NCI-H2171 (cell line): ENCODE measurements at regions not wholly inside any gene's neighbourhood (a gene's known extent, or its start where the extent isn't known, plus 50 kb on each side); places are given as distances from the start of the nearest gene placed in this dataset.
"Not testable (repeated sequence)": the region's sequence is repeated elsewhere in the genome, so short reads cannot be mapped to it uniquely, and the experiment has no call there.

ENCODE experiments used
- DNase-seq: peaks from one replicate; lab custom pipeline; 2025; lab: John Stamatoyannopoulos, UW

DNA sequence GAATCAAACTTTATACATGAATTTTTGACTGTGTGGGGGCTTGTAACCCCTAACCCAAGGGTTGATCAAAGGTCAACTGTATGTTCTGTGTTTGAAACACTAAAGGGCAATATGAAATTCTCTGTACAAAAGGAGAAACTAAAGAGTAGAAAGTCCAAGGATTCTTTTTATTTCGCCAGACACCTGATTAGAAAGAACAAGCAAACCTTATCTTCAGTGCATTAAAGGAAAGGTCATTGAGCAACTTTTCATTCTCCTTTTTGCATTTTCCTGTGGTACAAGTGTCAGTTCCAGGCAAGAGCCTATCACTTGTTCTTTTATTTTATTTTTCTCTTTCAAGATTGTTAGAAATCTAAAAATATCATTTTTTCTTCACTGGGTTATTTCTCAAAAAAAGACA lies 430.1 kb upstream of the EPHA3 start:
- DNase-seq: no peak

DNA sequence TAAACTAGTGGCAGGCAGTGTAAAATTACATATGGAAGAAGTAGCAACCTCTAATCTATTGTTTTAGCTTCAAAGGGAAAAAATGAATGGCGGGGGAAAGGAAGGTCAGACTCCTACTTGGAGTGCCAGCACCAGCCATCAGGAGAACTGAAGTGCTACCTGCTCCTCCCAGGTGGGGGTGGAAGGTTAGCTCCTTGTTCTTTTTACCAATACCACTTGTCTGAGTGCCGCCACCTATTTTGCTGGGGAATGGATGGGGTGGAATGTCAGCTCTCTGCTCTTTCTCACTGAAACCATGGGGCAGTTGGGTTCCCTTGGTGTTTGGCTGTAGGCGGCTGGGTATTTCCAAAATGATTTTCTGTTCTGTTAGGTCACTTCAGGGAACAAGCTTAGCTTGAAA lies 428.7 kb upstream of the EPHA3 start:
- no peak for DNase-seq

DNA sequence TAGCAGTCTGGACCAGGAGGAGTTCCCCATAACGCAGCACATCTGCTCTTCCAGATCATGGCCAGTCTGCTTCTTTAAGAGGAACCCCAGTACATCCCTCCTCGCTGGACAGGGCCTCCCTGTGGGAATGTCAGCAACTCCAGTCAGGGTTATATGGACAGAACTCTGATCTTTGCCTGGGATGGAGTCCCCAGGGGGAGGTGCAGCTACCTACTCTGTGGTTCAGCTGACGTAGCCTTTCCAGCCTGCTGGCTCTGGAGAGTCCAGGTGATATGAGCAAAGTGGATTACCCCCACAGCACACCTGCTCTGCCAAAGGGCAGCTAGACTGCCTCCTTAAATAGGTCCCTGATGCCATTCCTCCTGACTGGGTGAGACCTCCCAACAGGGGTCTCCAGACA lies 417.1 kb upstream of the EPHA3 start:
- no peak for DNase-seq

DNA sequence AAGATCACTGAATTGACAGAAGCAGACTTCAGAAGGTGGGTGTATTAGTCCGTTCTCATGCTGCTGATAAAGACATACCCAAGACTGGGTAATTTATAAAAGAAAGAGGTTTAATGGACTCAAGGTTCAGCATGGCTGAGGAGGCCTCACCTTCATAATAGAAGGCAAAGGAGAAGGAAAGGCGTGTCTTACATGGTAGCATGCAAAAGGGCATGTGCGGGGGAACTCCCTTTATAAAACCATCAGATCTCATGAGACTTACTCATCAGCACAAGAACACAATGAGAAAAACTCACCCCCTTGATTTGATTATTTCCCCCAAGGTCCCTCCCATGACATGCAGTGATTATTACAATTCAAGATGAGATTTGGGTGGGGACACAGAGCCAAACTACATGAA lies 416.3 kb upstream of the EPHA3 start:
- no peak for DNase-seq

DNA sequence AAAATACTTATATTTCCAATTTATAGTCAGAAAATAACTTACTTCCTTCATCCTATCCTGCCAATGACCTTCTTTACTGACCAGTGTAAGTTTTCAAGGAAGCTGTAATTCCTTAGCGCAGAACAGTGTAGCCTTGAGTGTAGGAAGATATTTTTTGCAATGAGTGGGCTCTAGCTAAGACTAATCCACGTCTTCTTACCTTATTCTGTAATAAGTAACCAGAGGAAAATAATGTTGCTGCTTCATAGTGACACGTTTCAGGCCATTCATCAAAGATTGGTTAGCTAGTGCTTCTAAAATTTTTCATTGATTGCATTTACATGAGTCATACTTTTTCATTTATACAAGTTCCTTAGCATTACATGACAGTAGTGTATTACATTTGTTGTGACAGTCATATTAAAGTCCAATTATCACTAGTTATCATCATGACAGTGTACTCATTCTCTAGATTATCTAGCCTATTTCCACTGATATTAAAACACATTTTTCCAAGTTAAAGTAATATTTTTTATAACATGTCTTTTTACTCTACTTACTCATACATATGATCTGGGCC lies 403.8 kb upstream of the EPHA3 start:
- no peak for DNase-seq

DNA sequence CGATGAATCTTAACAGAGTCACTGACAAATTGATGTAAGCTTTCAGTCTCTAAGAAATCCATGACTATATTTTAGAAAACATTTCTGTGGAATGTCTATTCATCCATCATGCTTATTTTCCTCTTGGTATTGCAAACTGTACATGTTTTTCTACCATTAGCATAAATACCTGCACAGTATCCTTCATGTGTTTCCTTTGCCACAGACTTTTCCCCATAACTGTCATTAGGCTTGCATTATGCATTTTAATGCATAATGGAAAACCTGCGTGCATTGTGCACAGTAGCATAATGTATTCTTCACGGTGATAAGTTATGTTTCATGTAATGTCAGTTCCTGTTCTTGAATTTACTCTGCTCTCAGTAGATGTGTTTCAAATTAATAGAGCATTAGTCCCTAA lies 403.1 kb upstream of the EPHA3 start:
- DNase-seq: no peak

DNA sequence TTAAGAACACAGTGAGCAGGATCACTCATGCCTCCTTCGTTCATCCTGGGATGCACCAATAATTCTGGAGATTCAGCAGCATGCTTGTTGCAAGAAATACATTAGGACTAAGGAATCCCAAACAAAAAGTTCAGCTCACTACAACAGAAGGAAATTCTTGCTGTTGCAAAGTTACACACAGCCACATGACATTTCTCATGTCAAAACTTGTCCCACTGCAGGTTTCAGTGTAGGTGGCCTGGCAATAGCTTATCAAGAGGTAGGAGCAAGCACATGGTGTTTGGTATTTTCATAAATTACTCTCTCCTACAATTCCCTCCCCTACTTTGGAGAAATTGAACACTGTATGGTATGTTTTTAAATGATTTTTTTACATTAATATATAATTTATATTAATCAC lies 399.6 kb upstream of the EPHA3 start:
- DNase-seq: no peak

DNA sequence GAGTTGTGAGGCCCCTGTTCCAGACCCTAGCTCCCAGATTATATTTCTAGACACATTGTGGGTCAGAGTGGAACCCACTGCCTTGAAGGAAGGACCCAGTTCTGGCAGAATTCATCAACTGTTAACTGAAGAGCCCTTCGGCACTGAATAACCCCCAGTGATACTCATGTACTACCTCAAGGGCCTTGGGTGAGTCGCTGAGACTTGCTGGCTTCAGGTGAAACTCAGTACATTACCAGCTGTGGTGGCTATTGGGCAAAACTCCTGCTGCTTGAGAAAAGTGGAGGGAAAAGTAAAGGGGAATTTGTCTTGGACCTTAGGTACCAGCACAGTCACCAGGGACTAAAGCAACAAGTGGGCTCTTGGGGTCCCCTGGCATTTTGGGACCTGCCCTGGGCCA lies 394.9 kb upstream of the EPHA3 start:
- no peak for DNase-seq

DNA sequence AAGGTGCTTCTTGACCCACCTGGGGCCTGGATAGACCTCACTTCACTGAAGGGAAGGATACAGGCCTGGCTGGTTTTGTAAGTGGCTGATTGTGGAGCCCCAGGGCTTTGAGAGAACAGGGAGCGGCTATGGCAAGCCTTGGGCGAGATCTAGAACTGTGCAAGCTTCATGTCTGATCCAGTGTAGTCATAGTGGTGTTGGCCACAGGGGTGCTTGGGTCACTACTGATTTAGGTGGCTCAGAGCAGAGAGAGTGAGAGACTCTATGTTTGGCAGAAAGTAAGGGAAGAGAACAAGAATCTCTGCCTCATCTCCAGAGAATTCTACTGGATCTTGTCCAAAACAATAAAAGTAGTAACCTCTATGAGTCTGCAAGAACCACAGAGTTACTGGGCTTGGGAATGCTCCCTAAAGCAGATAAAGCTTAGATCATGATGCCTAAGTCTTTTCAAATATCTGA lies 394.2 kb upstream of the EPHA3 start:
- DNase-seq: no peak

DNA sequence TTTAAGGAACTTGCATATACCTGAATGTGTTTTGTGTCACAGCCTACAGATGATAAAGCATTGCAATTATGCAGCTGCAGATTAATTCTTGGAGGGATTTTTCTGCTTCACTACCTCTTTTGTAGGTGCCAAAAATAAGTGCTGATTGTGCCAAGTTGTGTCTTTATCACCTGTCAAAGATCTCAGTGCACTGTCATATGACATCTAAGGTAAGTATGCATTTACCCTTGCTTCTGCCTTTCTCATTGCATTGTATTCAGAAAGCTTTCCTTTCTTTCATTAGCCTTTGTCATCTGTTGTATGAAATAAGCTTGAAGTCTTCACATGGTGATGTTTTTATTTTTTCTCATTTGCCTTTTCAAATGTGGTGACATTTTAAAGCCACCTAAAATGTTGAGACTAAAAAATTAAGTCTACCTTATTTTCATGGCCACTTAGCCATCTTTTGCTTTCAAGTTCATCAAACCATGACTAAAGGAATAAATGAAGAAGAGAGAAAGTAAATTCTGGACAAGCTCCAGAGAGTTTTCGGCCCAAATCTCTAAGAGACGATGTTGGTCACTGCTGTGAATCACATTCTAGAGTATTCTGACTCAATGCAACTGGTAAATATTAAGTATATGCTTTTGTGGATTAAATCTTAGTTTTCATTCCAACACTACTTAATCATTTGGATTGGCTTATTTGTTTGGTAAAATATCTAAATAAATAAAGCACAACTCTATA lies 381.8 kb upstream of the EPHA3 start:
- DNase-seq: no peak

DNA sequence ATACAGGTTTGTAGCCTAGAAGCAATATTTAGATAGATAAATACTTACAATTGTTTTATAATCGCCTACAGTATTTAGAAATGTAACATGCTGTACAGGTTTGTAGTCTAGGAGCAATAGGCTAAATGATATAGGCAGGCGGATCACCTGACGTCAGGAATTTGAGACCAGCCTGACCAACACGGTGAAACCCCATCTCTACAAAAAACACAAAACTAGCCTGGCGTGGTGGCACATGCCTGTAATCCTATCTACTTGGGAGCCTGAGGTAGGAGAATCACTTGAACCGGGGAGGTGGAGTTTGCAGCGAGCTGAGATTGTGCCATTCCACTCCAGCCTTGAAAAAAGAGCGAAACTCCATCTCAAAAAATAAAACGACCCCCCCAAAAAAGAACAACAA lies 375.2 kb upstream of the EPHA3 start:
- DNase-seq: no peak

DNA sequence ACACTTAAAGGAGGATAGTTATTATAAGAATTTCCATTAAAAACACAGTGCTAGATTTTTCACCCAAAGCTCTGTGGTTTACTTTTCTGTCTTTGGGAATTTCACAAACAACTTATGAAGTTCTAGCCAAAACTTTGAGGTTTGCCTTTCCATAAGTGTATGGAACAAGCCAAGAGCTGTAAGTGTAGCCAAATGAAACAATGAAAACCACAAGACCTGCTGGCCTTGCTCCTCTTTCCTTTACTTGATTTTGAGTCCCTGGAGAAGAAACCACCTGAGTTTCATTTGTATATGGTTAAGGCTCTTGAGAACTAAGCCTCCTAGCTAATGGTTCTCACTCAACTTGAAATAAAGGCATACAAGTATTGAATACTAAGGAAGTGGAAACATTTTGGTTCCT lies 365.3 kb upstream of the EPHA3 start:
- DNase-seq: no peak

DNA sequence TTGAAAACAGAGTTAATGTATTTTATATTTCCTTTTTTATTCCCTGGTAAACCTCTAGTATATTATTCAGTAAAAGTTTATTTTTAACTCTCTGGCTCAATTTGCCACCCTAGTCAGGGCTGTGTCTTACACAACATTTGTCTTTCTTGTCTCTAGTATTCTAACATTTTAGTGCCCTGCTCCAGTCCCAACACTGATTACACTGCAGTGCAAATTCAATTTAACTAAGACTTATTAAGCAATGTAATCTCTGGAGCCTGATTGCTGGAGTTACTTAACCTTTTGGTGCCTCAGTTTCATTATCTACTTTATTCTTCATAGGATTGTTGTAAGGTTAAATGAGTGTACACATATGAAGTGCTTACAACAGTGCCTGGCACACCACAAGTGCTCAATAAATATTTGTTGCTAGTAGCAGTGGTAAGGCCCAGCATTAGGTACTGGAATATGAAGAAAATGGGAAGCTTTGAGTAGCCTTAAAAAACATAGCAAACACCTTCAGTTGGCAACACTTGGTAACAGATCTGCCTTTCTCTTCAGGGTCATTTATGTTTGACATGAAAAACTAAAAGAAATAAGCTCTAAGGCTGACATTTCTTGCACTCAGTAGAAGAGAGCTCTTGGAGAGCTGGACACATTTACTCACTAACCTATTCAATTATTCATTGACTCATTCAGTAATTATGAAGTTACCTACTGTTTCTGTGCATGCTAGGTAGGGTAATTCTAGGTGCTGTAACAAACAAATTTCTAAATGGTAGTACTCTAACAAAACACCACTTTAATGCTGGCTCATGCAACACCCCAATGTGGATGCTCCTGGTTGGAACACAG lies 364.5 kb upstream of the EPHA3 start:
- DNase-seq: no peak

DNA sequence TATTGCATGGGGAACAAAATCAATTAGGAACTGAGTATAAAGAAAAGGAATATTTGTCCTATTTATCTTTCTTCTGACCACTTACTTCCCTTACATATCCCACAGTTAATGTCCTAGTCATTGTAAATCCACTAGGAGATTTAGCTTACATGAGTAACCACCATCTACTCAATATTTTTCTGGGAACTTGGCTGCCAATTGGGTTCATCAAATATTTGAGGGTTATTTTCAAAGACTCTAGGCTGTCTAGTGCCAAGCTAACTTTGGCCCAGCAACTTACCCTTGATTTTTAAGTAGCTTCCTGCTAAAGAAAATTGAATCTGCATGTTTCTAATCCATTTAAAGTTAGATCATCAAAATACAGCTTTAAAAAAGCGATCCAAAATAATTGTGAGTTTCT lies 362.5 kb upstream of the EPHA3 start:
- DNase-seq: no peak

DNA sequence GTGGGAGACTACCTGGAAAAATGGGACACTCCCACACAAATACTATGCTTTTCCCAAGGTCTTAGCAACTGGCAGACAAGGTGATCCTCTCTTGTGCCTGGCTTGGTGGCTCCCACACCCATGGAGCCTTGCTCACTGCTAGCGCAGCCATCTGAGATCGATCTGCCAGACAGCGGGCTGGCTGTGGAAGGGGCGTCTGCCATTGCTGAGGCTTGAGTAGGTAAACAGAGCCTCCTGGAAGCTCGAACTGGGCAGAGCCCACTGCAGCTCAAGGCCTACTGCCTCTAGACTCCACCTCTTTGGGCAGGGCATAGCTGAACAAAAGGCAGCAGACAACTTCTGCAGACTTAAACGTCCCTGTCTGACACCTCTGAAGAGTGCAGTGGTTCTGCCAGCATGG lies 360.3 kb upstream of the EPHA3 start:
- DNase-seq: not testable (repeated sequence)

DNA sequence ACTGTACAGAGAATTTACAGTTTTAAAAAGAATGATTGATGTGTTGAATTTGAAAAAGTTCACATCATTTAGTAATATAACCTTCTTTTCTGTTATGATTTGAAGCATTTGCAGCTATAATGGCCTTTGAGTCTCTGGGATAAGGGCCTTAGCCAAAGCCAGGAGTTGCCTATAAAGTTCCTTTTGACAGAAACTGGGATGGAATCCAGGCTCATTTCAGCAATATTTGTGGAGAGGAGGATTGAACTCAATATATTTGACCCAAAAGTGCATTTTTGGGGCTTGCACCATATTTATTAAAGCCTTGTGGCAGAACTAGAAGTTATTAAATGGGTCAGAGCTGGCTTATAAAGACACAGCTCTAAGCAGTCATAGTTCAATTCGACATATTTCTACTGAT lies 348.7 kb upstream of the EPHA3 start:
- DNase-seq: no peak

DNA sequence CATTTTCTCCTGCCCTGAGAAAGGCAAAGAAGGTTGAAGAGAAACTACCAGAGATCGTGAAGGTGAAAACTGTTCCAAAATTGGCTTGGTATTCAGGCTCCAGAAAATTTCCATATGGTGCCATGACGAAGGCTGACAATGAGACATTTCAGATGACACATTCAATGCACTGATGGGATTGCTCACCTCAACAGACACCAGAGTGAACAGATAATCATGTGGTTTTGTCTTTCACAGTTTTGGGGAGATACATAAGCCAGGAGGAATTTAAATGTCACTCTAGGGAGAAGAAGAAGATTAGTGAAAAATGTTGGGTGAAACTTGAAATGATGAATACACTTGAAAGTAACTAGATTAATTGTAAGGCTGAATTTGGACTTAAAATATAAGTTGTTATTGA lies 339.7 kb upstream of the EPHA3 start:
- no peak for DNase-seq

DNA sequence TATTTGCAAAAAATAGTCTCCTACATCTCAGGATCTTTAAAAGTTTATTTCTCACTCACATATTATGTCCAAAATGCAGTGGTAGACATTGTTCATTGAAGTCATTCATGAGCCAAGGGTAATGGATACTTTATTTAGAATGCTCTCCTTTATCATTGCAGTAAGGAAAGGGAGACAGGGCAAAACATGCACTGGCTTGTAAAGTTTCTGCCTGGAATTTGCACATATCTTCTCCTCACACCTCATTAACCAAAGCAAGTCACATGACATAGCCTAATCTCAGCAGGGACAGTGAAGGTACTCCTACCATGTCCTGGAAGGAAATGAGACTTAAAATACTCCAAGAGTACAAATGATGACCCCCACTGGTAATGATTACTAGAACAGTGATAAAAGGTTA lies 333.7 kb upstream of the EPHA3 start:
- no peak for DNase-seq

DNA sequence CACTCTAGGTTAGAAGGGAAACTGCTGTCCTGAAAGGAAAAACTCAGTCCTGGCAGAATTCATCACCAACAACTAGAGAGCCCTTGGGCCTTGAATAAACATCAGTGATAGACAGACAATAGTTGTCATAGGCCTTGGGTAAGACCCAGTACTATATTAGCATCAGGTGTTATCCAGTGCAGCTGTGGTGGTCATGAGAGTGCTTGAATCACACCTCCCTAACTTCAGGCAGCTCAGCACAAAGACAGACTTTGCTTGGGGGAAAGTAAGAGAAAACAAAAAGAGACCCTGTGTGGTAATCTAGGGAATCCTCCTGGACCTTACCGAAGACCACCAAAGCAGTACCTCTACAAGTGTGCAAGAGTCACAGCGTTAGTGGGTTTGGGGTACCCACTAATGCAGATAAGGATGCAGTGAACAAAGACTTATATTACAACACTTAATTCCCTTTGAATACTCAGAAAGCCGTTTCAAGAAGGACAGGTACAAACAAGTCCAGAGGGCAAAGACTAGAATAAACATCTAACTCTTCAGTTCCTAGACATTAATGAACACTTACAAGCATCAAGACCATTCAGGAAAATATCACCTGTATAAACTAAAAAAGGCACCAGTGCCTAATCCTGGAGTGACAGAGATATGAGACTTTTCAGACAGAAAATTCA lies 332.3 kb upstream of the EPHA3 start:
- DNase-seq: no peak

DNA sequence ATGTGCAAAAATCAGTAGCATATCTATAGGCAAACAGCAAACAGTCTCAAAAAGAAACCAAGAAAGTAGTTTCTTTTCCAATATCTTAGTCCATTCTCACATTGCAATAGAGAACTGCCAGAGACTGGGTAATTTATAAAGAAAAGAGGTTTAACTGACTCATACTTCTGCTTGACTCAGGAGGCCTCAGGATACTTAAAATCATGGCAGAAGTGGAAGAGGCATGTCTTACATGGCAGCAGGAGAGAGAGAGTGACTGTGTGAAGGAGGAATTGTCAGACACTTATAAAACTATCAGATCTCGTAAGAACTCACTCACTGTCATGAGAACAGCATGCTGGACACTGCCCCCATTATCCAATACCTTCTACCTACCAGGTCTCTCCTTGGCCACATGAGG lies 327.9 kb upstream of the EPHA3 start:
- DNase-seq: no peak

DNA sequence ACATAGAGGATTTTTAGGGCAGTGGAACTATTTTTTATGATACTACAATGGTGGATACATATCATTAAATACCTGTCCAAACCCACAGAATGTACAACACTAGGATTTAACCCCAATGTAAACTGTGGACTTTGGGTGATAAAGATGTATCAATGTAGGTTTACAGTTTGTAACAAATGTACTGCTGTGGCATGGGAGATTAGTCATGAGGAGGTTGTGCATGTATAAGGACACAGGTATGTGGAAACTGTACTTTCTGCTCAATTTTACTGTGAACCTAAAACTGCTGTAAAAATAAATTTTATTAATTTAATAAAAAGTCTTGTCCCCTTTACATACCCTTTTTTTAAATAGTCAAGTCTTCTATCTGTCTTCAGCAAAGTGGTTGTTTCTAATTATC lies 322.5 kb upstream of the EPHA3 start:
- no peak for DNase-seq

DNA sequence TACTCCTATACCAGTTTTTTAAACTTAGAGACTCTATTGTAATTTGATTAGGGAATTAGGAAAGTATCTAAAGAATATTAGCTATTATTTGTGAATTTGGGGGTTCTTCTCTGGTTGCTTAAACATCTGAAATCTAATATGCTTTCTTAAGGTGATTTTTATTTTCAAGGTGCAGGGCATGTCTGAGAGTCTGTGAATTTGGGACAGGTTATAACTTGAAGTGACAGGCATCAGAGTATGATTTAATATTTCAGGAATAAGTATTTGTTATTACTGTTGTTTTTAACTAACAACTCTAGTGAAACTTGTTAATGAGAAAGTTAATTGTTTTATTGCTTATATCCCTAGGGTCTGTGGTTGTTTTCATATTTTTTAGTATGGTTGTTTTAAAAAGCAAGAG lies 321.6 kb upstream of the EPHA3 start:
- no peak for DNase-seq

DNA sequence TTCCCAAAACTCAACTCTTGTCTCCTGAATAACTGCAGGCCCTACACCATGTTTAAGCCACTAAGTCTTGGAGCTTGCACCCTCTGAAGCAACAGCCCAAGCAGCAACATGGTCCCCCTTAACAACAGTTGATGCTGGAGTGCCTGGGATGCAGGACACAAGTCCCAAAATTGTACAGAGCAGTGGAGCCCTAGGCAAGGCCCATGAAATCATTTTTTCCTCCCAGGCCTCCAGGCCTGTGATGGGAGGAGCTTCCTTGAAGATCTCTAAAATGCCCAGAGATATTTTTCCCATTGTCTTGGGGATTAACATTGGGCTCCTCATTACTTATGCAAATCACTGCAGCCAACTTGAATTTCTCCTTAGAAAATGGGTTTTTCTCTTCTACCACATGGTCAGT lies 311.9 kb upstream of the EPHA3 start:
- DNase-seq: no peak
